ENCODE measurements at regions not wholly inside any gene's neighbourhood (a gene's known extent, or its start where the extent isn't known, plus 50 kb on each side); places are given as distances from the start of the nearest gene placed in this dataset.
"Not testable (repeated sequence)": the region's sequence is repeated elsewhere in the genome, so short reads cannot be mapped to it uniquely, and the experiment has no call there.

GRCh38 chr13:74555651-74556420 lies 421.6 kb upstream of the KLF12 start:
- DNase-seq (ENCODE audit: insufficient read length, low spot score) = no peak
- FAIRE-seq = no peak

- FAIRE-seq = no peak
- DNase-seq (ENCODE audit: insufficient read length, low spot score) = no peak
Measured at GRCh38 chr13:74555276-74555625, 421.0 kb upstream of the KLF12 start.

GRCh38 chr13:74554569-74555275 lies 420.5 kb upstream of the KLF12 start:
- DNase-seq (ENCODE audit: insufficient read length, low spot score) = no peak
- no peak for FAIRE-seq

- DNase-seq (ENCODE audit: insufficient read length, low spot score) (no peak), FAIRE-seq (no peak)
Measured at GRCh38 chr13:74550039-74550438, 415.8 kb upstream of the KLF12 start.

GRCh38 chr13:74536649-74537048 lies 402.4 kb upstream of the KLF12 start:
- FAIRE-seq = not testable (repeated sequence)

GRCh38 chr13:74533226-74533625 lies 399.0 kb upstream of the KLF12 start:
- DNase-seq (ENCODE audit: insufficient read length, low spot score) = no peak
- no peak for FAIRE-seq

More at GRCh38 chr13:74536649-74537048, 402.4 kb upstream of the KLF12 start:
- not testable (repeated sequence) for DNase-seq (ENCODE audit: insufficient read length, low spot score)

- FAIRE-seq = no peak
- no peak for DNase-seq (ENCODE audit: insufficient read length, low spot score)
Measured at GRCh38 chr13:74530011-74530410, 395.8 kb upstream of the KLF12 start.

- DNase-seq (ENCODE audit: insufficient read length, low spot score) (no peak), FAIRE-seq (no peak)
Measured at GRCh38 chr13:74528734-74529513, 394.7 kb upstream of the KLF12 start.

- DNase-seq (ENCODE audit: insufficient read length, low spot score) = no peak
- FAIRE-seq = no peak
Measured at GRCh38 chr13:74523057-74523456, 388.9 kb upstream of the KLF12 start.

- FAIRE-seq (no peak), DNase-seq (ENCODE audit: insufficient read length, low spot score) (no peak)
Measured at GRCh38 chr13:74511523-74511922, 377.3 kb upstream of the KLF12 start.

- DNase-seq (ENCODE audit: insufficient read length, low spot score) = no peak
- FAIRE-seq = no peak
Measured at GRCh38 chr13:74487091-74487722, 353.0 kb upstream of the KLF12 start.

- DNase-seq (ENCODE audit: insufficient read length, low spot score) = no peak
- no peak for FAIRE-seq
Measured at GRCh38 chr13:74485757-74486156, 351.6 kb upstream of the KLF12 start.

- no peak for FAIRE-seq
- DNase-seq (ENCODE audit: insufficient read length, low spot score) = no peak
Measured at GRCh38 chr13:74479124-74479523, 344.9 kb upstream of the KLF12 start.

GRCh38 chr13:74476788-74477187 lies 342.6 kb upstream of the KLF12 start:
- FAIRE-seq (no peak), DNase-seq (ENCODE audit: insufficient read length, low spot score) (no peak)

- DNase-seq (ENCODE audit: insufficient read length, low spot score) (no peak), FAIRE-seq (no peak)
Measured at GRCh38 chr13:74476365-74476764, 342.2 kb upstream of the KLF12 start.

- FAIRE-seq (no peak), DNase-seq (ENCODE audit: insufficient read length, low spot score) (no peak)
Measured at GRCh38 chr13:74466864-74467263, 332.7 kb upstream of the KLF12 start.

- FAIRE-seq = no peak
Measured at GRCh38 chr13:74466020-74466419, 331.8 kb upstream of the KLF12 start.

GRCh38 chr13:74465271-74465670 lies 331.1 kb upstream of the KLF12 start:
- no peak for DNase-seq (ENCODE audit: insufficient read length, low spot score)

More at GRCh38 chr13:74466020-74466419, 331.8 kb upstream of the KLF12 start:
- DNase-seq (ENCODE audit: insufficient read length, low spot score) = no peak

GRCh38 chr13:74464670-74465069 lies 330.5 kb upstream of the KLF12 start:
- FAIRE-seq (no peak), DNase-seq (ENCODE audit: insufficient read length, low spot score) (no peak)

More at GRCh38 chr13:74465271-74465670, 331.1 kb upstream of the KLF12 start:
- FAIRE-seq = no peak

GRCh38 chr13:74461011-74461410 lies 326.8 kb upstream of the KLF12 start:
- FAIRE-seq (no peak), DNase-seq (ENCODE audit: insufficient read length, low spot score) (no peak)

GRCh38 chr13:74452881-74453280 lies 318.7 kb upstream of the KLF12 start:
- FAIRE-seq (no peak), DNase-seq (ENCODE audit: insufficient read length, low spot score) (no peak)

Data from HTR-8/SVneo (cell line).